ENCODE measurements at regions not wholly inside any gene's neighbourhood (a gene's known extent, or its start where the extent isn't known, plus 50 kb on each side); places are given as distances from the start of the nearest gene placed in this dataset.

DNA sequence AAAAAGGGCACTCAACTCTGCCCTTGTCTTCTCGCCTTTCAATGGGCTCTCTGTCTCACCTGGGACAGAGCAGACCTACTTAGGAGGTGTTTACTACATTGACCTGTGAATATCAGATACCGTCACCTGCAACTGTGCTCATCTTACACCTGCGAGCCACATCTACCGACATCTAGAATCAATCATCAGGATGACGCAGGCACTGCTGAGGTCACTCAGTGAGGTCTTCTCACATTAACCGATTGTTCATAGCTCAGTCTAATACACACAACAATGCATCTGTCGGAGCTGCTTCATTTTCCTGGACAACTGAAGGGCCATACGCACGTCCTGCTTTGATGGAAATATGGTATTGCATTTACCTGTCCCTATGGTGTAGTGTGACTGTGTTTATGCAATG is 211.9 kb downstream of the FGF9 start:
- no peak for TF ChIP-seq POLR2A (IDR thresholded peaks at IDR 0.05; ENCODE audit: low read length)
- TF ChIP-seq GATA1 (IDR thresholded peaks at IDR 0.05; ENCODE audit: low read depth, low read length), result no peak
